DND-41 (cell line): ENCODE measurements at regions not wholly inside any gene's neighbourhood (a gene's known extent, or its start where the extent isn't known, plus 50 kb on each side); places are given as distances from the start of the nearest gene placed in this dataset.

ENCODE experiments used
- EZH2 ChIP-seq: IDR thresholded peaks from 3 replicates; pipeline ENCODE4 v1.6.1; 2012; ENCODE audit warnings: borderline replicate concordance, low read depth, mild to moderate bottlenecking, moderate library complexity, low read length, inconsistent platforms; ENCODE audit not compliant: severe bottlenecking
- TF ChIP-seq, protein P1 (sequence below): IDR thresholded peaks from 2 replicates; pipeline ENCODE4 v1.5.1; 2012; ENCODE audit warnings: borderline replicate concordance, low read length, moderate library complexity, mild to moderate bottlenecking; ENCODE audit not compliant: poor library complexity, severe bottlenecking; ENCODE audit errors: extremely low read depth

DNA sequence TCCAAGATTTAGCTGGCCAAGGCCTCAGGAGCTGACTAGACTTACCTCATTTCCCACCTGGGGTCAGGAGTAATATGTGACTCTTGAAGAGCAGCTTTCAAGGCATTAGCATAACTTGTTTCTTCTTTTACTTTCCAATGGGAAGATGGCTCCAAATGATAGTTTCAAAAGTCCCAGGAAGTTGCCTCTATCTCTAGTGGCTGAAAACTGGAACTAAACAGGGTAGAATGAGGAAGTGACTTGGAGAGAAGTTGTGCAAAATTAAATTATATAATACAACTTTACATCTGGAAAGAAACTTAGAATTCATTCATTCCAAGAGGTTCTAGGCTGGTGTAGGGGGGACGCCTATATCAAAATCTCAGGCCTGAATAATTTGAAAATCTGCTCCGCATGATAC lies 250.1 kb upstream of the FMN2 start:
- TF ChIP-seq, protein P1, sequence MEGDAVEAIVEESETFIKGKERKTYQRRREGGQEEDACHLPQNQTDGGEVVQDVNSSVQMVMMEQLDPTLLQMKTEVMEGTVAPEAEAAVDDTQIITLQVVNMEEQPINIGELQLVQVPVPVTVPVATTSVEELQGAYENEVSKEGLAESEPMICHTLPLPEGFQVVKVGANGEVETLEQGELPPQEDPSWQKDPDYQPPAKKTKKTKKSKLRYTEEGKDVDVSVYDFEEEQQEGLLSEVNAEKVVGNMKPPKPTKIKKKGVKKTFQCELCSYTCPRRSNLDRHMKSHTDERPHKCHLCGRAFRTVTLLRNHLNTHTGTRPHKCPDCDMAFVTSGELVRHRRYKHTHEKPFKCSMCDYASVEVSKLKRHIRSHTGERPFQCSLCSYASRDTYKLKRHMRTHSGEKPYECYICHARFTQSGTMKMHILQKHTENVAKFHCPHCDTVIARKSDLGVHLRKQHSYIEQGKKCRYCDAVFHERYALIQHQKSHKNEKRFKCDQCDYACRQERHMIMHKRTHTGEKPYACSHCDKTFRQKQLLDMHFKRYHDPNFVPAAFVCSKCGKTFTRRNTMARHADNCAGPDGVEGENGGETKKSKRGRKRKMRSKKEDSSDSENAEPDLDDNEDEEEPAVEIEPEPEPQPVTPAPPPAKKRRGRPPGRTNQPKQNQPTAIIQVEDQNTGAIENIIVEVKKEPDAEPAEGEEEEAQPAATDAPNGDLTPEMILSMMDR, result no peak
- no peak for TF ChIP-seq EZH2
